Panc1 (cell line): ENCODE measurements at regions not wholly inside any gene's neighbourhood (a gene's known extent, or its start where the extent isn't known, plus 50 kb on each side); places are given as distances from the start of the nearest gene placed in this dataset.

Experiments used
- ATAC-seq: fragments of 200-7000 bp; cut with Tn5 transposase; 2 replicates; pipeline ENCODE4 v1.9.1; 2020; ENCODE audit warnings: mild to moderate bottlenecking, moderate library complexity
- BruUV-seq: library from RNA; stranded (reverse); fragments of 400-500 nt; replicated peaks from 2 replicates; lab custom pipeline; 2021; lab: Mats Ljungman, UMichigan
- CTCF ChIA-PET: fragments of 300-600 bp; sonication (Branson Sonifier 250); formaldehyde crosslinking; loops from one replicate; lab custom pipeline; 2022; ENCODE audit warnings: antibody characterized with exemption; lab: Charles Lee
- POLR2A ChIA-PET: fragments of 300-600 bp; sonication (Branson Sonifier 250); formaldehyde crosslinking; loops from one replicate; lab custom pipeline; 2022; ENCODE audit warnings: antibody characterized with exemption; lab: Charles Lee
- DNase-seq: peaks from one replicate; pipeline ENCODE4 v3.0.0-alpha.2; 2010; ENCODE audit warnings: low read depth, low spot score
- H3K27ac ChIP-seq: 2 replicates; pipeline ENCODE4 v1.5.1; 2011; ENCODE audit warnings: mild to moderate bottlenecking, low read length, inconsistent platforms
- H3K27me3 ChIP-seq: fragments of 200-500 bp; sonication (Bioruptor generic); 2 replicates; pipeline ENCODE4 v1.6.0; 2014; ENCODE audit warnings: low read length, inconsistent platforms; ENCODE audit not compliant: control insufficient read depth, insufficient read depth
- H3K36me3 ChIP-seq: fragments of 200-500 bp; sonication (Bioruptor generic); 2 replicates; pipeline ENCODE4 v1.5.1; 2014; ENCODE audit warnings: inconsistent platforms, mild to moderate bottlenecking, low read length, moderate library complexity; ENCODE audit not compliant: control insufficient read depth, insufficient read depth
- H3K4me1 ChIP-seq: 2 replicates; pipeline ENCODE4 v1.5.1; 2011; ENCODE audit warnings: inconsistent platforms, mild to moderate bottlenecking, low read length, moderate library complexity; ENCODE audit not compliant: control insufficient read depth, insufficient read depth
- H3K4me3 ChIP-seq, 2 experiments: 2 replicates each; pipeline ENCODE4 v1.5.1; 2011 to 2012; ENCODE audit warnings: low read depth in 2 of 2, low read length in 2 of 2, mild to moderate bottlenecking in 2 of 2, inconsistent platforms in 1 of 2, moderate library complexity in 1 of 2
- H3K9me3 ChIP-seq: fragments of 200-500 bp; sonication (Bioruptor generic); 2 replicates; pipeline ENCODE4 v1.5.1; 2014; ENCODE audit warnings: low read depth, mild to moderate bottlenecking, inconsistent platforms, low read length, moderate library complexity; ENCODE audit not compliant: control insufficient read depth, insufficient read depth
- CTCF ChIP-seq: fragments of 450-650 bp; IDR thresholded peaks from 2 replicates; pipeline ENCODE4 v1.5.1; 2017; ENCODE audit warnings: mild to moderate bottlenecking
- POLR2AphosphoS5 ChIP-seq: IDR thresholded peaks from 2 replicates; pipeline ENCODE4 v1.6.1; 2012; ENCODE audit warnings: mild to moderate bottlenecking, low read depth, low read length, moderate library complexity
- REST ChIP-seq, 2 experiments: IDR thresholded peaks; 2 replicates each; pipeline ENCODE4 v1.6.1; 2011 to 2012; ENCODE audit warnings: low read depth in 2 of 2, control low read depth in 1 of 2, low read length in 1 of 2, mild to moderate bottlenecking in 1 of 2, moderate library complexity in 1 of 2; ENCODE audit not compliant: insufficient read depth in 1 of 2
- SIN3A ChIP-seq: IDR thresholded peaks from 2 replicates; pipeline ENCODE4 v1.6.1; 2012; ENCODE audit warnings: low read depth, mild to moderate bottlenecking, low read length, moderate library complexity, borderline replicate concordance; ENCODE audit not compliant: insufficient read depth
- TCF7L2 ChIP-seq: IDR thresholded peaks from 2 replicates; pipeline ENCODE4 v1.6.1; 2011; ENCODE audit warnings: mild to moderate bottlenecking, low read depth, low read length, inconsistent platforms
- in situ Hi-C: cut with HindIII; loops from 2 replicates; pipeline ENCODE4 v1.10.0; 2016; ENCODE audit warnings: low sequenced_read_pairs, low pct_unique_long_range_greater_than_20kb
- intact Hi-C: fragments of 100-400 bp; cut with micrococcal nuclease; formaldehyde crosslinking; loops from one replicate; pipeline ENCODE4 v1.10.0; 2022; ENCODE audit not compliant: unreplicated experiment

GRCh38 chr4:176856421-176856820, 63.7 kb upstream of the VEGFC start:
- TF ChIP-seq TCF7L2, result no peak
- no peak for TF ChIP-seq REST (IDR thresholded peaks at IDR 0.05; ENCODE audit: insufficient read depth in 1 of 2, low read depth in 2 of 2, low read length in 1 of 2)
- no peak for TF ChIP-seq SIN3A
- no peak for TF ChIP-seq CTCF
- no peak for TF ChIP-seq POLR2AphosphoS5
- BruUV-seq, result no TSS peak
- DNase-seq, result no peak
- H3K9me3 ChIP-seq, result 0 out of 2 replicates have a peak, but pooled peaks cover 3% of the 10 kb centered on the region
- no peak overlapping the region for H3K27ac ChIP-seq
- ChIA-PET POLR2A (no interaction called here), CTCF (no interaction called here)
- H3K36me3 ChIP-seq, result no peaks in the 10 kb centered on the region
- no peak for ATAC-seq
- H3K27me3 ChIP-seq, result no peaks in the 10 kb centered on the region
- in situ Hi-C loops, result no loop called here
- H3K4me1 ChIP-seq, result no peaks in the 10 kb centered on the region
- no peak overlapping the region for H3K4me3 ChIP-seq
- intact Hi-C loops, result no loop called here

- no peaks in the 10 kb centered on the region for H3K4me1 ChIP-seq
- in situ Hi-C loops (no loop called here), intact Hi-C loops (no loop called here)
- no peaks in the 10 kb centered on the region for H3K9me3 ChIP-seq
- TF ChIP-seq POLR2AphosphoS5, result no peak
- no peak for TF ChIP-seq TCF7L2
- no peak for TF ChIP-seq CTCF
- no peak for TF ChIP-seq SIN3A
- TF ChIP-seq REST (IDR thresholded peaks at IDR 0.05; ENCODE audit: insufficient read depth in 1 of 2, low read depth in 2 of 2, low read length in 1 of 2), result no peak
- CTCF ChIA-PET, result no interaction called here
- POLR2A ChIA-PET, result no interaction called here
- no peak for DNase-seq
- ATAC-seq, result no peak
- no peaks in the 10 kb centered on the region for H3K36me3 ChIP-seq
- no peak overlapping the region for H3K4me3 ChIP-seq
- H3K27ac ChIP-seq, result no peak overlapping the region
- BruUV-seq, result no TSS peak
- H3K27me3 ChIP-seq, result no peaks in the 10 kb centered on the region
Measured at GRCh38 chr4:176858839-176859238, 66.1 kb upstream of the VEGFC start.
